ENCODE measurements at regions not wholly inside any gene's neighbourhood (a gene's known extent, or its start where the extent isn't known, plus 50 kb on each side); places are given as distances from the start of the nearest gene placed in this dataset.
A peak's percentile ranks its signal among the peaks of the same experiment; 100 is the strongest.

- Histone ChIP-seq H4K20me1 (ENCODE audit: insufficient read depth) (no peaks in the 10 kb centered on the region), H3K27ac (no peak overlapping the region), H3K36me3 (ENCODE audit: insufficient read depth) (no peaks in the 10 kb centered on the region), H3K27me3 (ENCODE audit: insufficient read depth, low read depth) (no peaks in the 10 kb centered on the region), H3K4me1 (ENCODE audit: low read depth, poor library complexity, severe bottlenecking) (no peaks in the 10 kb centered on the region), H3K79me2 (ENCODE audit: insufficient read depth, low read depth) (no peaks in the 10 kb centered on the region), H3K9ac (no peak overlapping the region), H3K4me2 (no peak overlapping the region), H2AFZ (ENCODE audit: low read depth) (no peak overlapping the region), H3K4me3 (IDR thresholded peaks at IDR 0.05; ENCODE audit: insufficient read depth, low read depth, low read length) (no peak overlapping the region)
- no peak for TF ChIP-seq CTCF (conservative IDR thresholded peaks at IDR 0.05; ENCODE audit: low read depth, low read length)
Measured at GRCh38 chr7:70846208-70846607, 285.7 kb upstream of the GALNT17 start.

GRCh38 chr7:70849580-70850235 is 282.2 kb upstream of the GALNT17 start:
- Histone ChIP-seq H3K27me3 (ENCODE audit: insufficient read depth, low read depth) (no peaks in the 10 kb centered on the region), H3K4me2 (no peak overlapping the region), H3K4me1 (ENCODE audit: low read depth, poor library complexity, severe bottlenecking) (no peaks in the 10 kb centered on the region), H3K27ac (no peak overlapping the region), H3K36me3 (ENCODE audit: insufficient read depth) (no peaks in the 10 kb centered on the region), H3K79me2 (ENCODE audit: insufficient read depth, low read depth) (no peaks in the 10 kb centered on the region), H3K4me3 (IDR thresholded peaks at IDR 0.05; ENCODE audit: insufficient read depth, low read depth, low read length) (no peak overlapping the region), H2AFZ (ENCODE audit: low read depth) (no peak overlapping the region), H3K9ac (no peak overlapping the region), H4K20me1 (ENCODE audit: insufficient read depth) (no peaks in the 10 kb centered on the region)
- TF ChIP-seq CTCF (conservative IDR thresholded peaks at IDR 0.05; ENCODE audit: low read depth, low read length): no peak

GRCh38 chr7:70855373-70855772 is 276.6 kb upstream of the GALNT17 start:
- H4K20me1 ChIP-seq (ENCODE audit: insufficient read depth): no peaks in the 10 kb centered on the region
- no peaks in the 10 kb centered on the region for H3K4me1 ChIP-seq (ENCODE audit: low read depth, poor library complexity, severe bottlenecking)
- no peak overlapping the region for H3K27ac ChIP-seq
- H3K9ac ChIP-seq: no peak overlapping the region
- H3K79me2 ChIP-seq (ENCODE audit: insufficient read depth, low read depth): no peaks in the 10 kb centered on the region
- no peaks in the 10 kb centered on the region for H3K27me3 ChIP-seq (ENCODE audit: insufficient read depth, low read depth)
- H2AFZ ChIP-seq (ENCODE audit: low read depth): no peak overlapping the region
- H3K4me2 ChIP-seq: no peak overlapping the region
- H3K36me3 ChIP-seq (ENCODE audit: insufficient read depth): no peaks in the 10 kb centered on the region
- H3K4me3 ChIP-seq (IDR thresholded peaks at IDR 0.05; ENCODE audit: insufficient read depth, low read depth, low read length): no peak overlapping the region
- no peak for TF ChIP-seq CTCF (conservative IDR thresholded peaks at IDR 0.05; ENCODE audit: low read depth, low read length)

- Histone ChIP-seq H4K20me1 (ENCODE audit: insufficient read depth) (no peaks in the 10 kb centered on the region), H2AFZ (ENCODE audit: low read depth) (peak overlapping the region; percentile 48; the same call in 1 of the 2 replicates), H3K4me1 (ENCODE audit: low read depth, poor library complexity, severe bottlenecking) (no peaks in the 10 kb centered on the region), H3K9ac (no peak overlapping the region), H3K4me2 (no peak overlapping the region), H3K79me2 (ENCODE audit: insufficient read depth, low read depth) (no peaks in the 10 kb centered on the region), H3K27ac (no peak overlapping the region), H3K27me3 (ENCODE audit: insufficient read depth, low read depth) (no peaks in the 10 kb centered on the region), H3K36me3 (ENCODE audit: insufficient read depth) (no peaks in the 10 kb centered on the region), H3K4me3 (IDR thresholded peaks at IDR 0.05; ENCODE audit: insufficient read depth, low read depth, low read length) (no peak overlapping the region)
- TF ChIP-seq CTCF (conservative IDR thresholded peaks at IDR 0.05; ENCODE audit: low read depth, low read length): peak; percentile 99
Measured at GRCh38 chr7:70856901-70857630, 274.9 kb upstream of the GALNT17 start.

Data from KMS-11 (cell line).